ENCODE measurements at regions not wholly inside any gene's neighbourhood (a gene's known extent, or its start where the extent isn't known, plus 50 kb on each side); places are given as distances from the start of the nearest gene placed in this dataset.
A peak's percentile ranks its signal among the peaks of the same experiment; 100 is the strongest.

- Histone ChIP-seq H3K27ac (no peak overlapping the region), H3K4me1 (peaks cover 0 to 13% (median 0%) of the 10 kb centered on the region in 3 donors), H3K4me3 (no peak overlapping the region), H3K9me3 (no peaks in the 10 kb centered on the region), H3K36me3 (no peaks in the 10 kb centered on the region), H3K27me3 (no peaks in the 10 kb centered on the region)
- no peak for ATAC-seq
- no peak for TF ChIP-seq CTCF (IDR thresholded peaks at IDR 0.05)
- no peak for TF ChIP-seq EP300 (IDR thresholded peaks at IDR 0.05)
- TF ChIP-seq POLR2AphosphoS5 (IDR thresholded peaks at IDR 0.05): no peak
- no peak for TF ChIP-seq POLR2A (IDR thresholded peaks at IDR 0.05)
- 29 to 98% methylated on average over 1 to 3 of the region's 3 CpGs for WGBS, 2 donors (ENCODE audit: low coverage in 1 of 2)
Observed at GRCh38 chr7:116310141-116310540, 99.8 kb downstream of the TES start.

- Histone ChIP-seq H3K27ac (no peak overlapping the region), H3K4me1 (peaks cover under 1 to 15% (median 6%) of the 10 kb centered on the region in 3 donors), H3K36me3 (no peaks in the 10 kb centered on the region), H3K27me3 (no peaks in the 10 kb centered on the region), H3K9me3 (no peaks in the 10 kb centered on the region), H3K4me3 (no peak overlapping the region)
- 89 to 100% methylated on average over 3 of the region's 3 CpGs for WGBS, 2 donors (ENCODE audit: low coverage in 1 of 2)
- ATAC-seq: no peak
- TF ChIP-seq POLR2A (IDR thresholded peaks at IDR 0.05): no peak
- TF ChIP-seq POLR2AphosphoS5 (IDR thresholded peaks at IDR 0.05): no peak
- no peak for TF ChIP-seq EP300 (IDR thresholded peaks at IDR 0.05)
- no peak for TF ChIP-seq CTCF (IDR thresholded peaks at IDR 0.05)
Observed at GRCh38 chr7:116311259-116311658, 100.9 kb downstream of the TES start.

- Histone ChIP-seq H3K4me1 (peaks cover 8 to 18% (median 11%) of the 10 kb centered on the region in 3 donors), H3K4me3 (no peak overlapping the region), H3K27me3 (no peaks in the 10 kb centered on the region), H3K27ac (no peak overlapping the region), H3K36me3 (no peaks in the 10 kb centered on the region), H3K9me3 (no peaks in the 10 kb centered on the region)
- ATAC-seq: no peak
- TF ChIP-seq POLR2A (IDR thresholded peaks at IDR 0.05) (no peak), POLR2AphosphoS5 (IDR thresholded peaks at IDR 0.05) (no peak), EP300 (IDR thresholded peaks at IDR 0.05) (no peak), CTCF (IDR thresholded peaks at IDR 0.05) (no peak)
- 80 to 90% methylated on average over 1 to 3 of the region's 3 CpGs for WGBS, 2 donors (ENCODE audit: low coverage in 1 of 2)
Observed at GRCh38 chr7:116311816-116312471, 101.6 kb downstream of the TES start.

- Histone ChIP-seq H3K27me3 (no peaks in the 10 kb centered on the region), H3K4me1 (peaks cover 13 to 32% (median 13%) of the 10 kb centered on the region in 3 donors), H3K36me3 (no peaks in the 10 kb centered on the region), H3K4me3 (no peak overlapping the region), H3K9me3 (no peaks in the 10 kb centered on the region), H3K27ac (peak overlapping the region; percentile 59 to 87 (median 82))
- 42 to 76% methylated on average over 4 to 6 of the region's 6 CpGs for WGBS, 2 donors (ENCODE audit: low coverage in 1 of 2)
- TF ChIP-seq POLR2AphosphoS5 (IDR thresholded peaks at IDR 0.05) (no peak), POLR2A (IDR thresholded peaks at IDR 0.05) (no peak), CTCF (IDR thresholded peaks at IDR 0.05) (no peak), EP300 (IDR thresholded peaks at IDR 0.05) (no peak)
- ATAC-seq: no peak
Observed at GRCh38 chr7:116315293-116315692, 105.0 kb downstream of the TES start.

GRCh38 chr7:116315803-116316202 is 105.5 kb downstream of the TES start:
- peak overlapping the region; percentile 59 to 87 (median 82) for H3K27ac ChIP-seq
- H3K27me3 ChIP-seq: no peaks in the 10 kb centered on the region
- TF ChIP-seq POLR2AphosphoS5 (IDR thresholded peaks at IDR 0.05): no peak
- TF ChIP-seq CTCF (IDR thresholded peaks at IDR 0.05): no peak
- no peak for TF ChIP-seq POLR2A (IDR thresholded peaks at IDR 0.05)
- no peak for TF ChIP-seq EP300 (IDR thresholded peaks at IDR 0.05)
- H3K9me3 ChIP-seq: no peaks in the 10 kb centered on the region
- ATAC-seq: no peak
- H3K4me3 ChIP-seq: no peak overlapping the region
- peaks cover 13 to 32% (median 13%) of the 10 kb centered on the region in 3 donors for H3K4me1 ChIP-seq
- 75 to 79% methylated on average over 3 of the region's 3 CpGs for WGBS, 2 donors (ENCODE audit: low coverage in 1 of 2)
- no peaks in the 10 kb centered on the region for H3K36me3 ChIP-seq
